Brain microvascular endothelial cell (primary cell): ENCODE measurements at regions not wholly inside any gene's neighbourhood (a gene's known extent, or its start where the extent isn't known, plus 50 kb on each side); places are given as distances from the start of the nearest gene placed in this dataset.

Experiments used
- DNase-seq: peaks from one replicate; pipeline ENCODE4 v3.0.0-alpha.2; 2020
- H3K27ac ChIP-seq: fragments of 250-450 bp; sonication (Bioruptor Pico); 2 replicates; pipeline ENCODE4 v1.5.1; 2020; ENCODE audit warnings: mild to moderate bottlenecking, moderate library complexity
- H3K27me3 ChIP-seq: fragments of 250-450 bp; sonication (Bioruptor Pico); replicated peaks from 2 replicates; pipeline ENCODE4 v1.5.1; 2020; ENCODE audit warnings: mild to moderate bottlenecking
- H3K36me3 ChIP-seq: fragments of 250-450 bp; sonication (Bioruptor Pico); replicated peaks from 2 replicates; pipeline ENCODE4 v1.5.1; 2020; ENCODE audit warnings: mild to moderate bottlenecking
- H3K4me3 ChIP-seq: 2 replicates; pipeline ENCODE4 v1.5.1; 2011; ENCODE audit warnings: low read depth, mild to moderate bottlenecking, control low read depth, low read length, moderate library complexity
- CTCF ChIP-seq: IDR thresholded peaks from 2 replicates; pipeline ENCODE4 v1.5.1; 2011; ENCODE audit warnings: low read depth, mild to moderate bottlenecking, moderate library complexity, low read length, control low read depth, inconsistent platforms; ENCODE audit errors: missing control alignments
- in situ Hi-C: cut with HindIII; loops from 2 replicates; pipeline ENCODE4 v1.10.0; 2017; ENCODE audit warnings: low sequenced_read_pairs, low pct_ligation_motif_present

DNA sequence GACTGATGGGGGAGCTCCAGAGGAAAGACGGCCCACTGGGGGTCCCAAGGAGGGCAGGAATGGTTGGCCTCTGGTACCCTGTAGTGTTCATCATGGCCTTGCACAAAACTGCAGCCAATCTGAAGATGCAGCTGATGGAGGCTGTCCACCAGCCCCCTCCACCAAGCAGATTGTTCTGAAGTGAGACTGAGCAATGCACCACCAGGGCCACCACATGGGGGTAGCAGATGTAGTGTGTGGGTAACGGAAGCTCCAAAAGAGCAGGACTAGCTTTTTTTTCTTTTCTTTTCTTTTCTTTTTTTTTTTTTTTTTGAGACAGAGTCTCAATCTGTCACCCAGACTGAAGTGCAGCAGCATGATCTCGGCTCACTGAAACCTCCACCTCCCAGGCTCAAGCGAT lies 181.0 kb upstream of the MYLIP start:
- TF ChIP-seq CTCF = no peak
- no peak for DNase-seq
- Histone ChIP-seq H3K27ac (no peak overlapping the region), H3K36me3 (no peaks in the 10 kb centered on the region), H3K27me3 (no peaks in the 10 kb centered on the region), H3K4me3 (no peak overlapping the region)
- in situ Hi-C loops = no loop called here

- H3K27me3 ChIP-seq = no peaks in the 10 kb centered on the region
- no peaks in the 10 kb centered on the region for H3K36me3 ChIP-seq
- H3K27ac ChIP-seq = no peak overlapping the region
- no peak for TF ChIP-seq CTCF
- no peak overlapping the region for H3K4me3 ChIP-seq
- DNase-seq = no peak
- in situ Hi-C loops = no loop called here
These were observed 181.4 kb upstream of the MYLIP start for GRCh38 chr6:15947436-15947835.

DNA sequence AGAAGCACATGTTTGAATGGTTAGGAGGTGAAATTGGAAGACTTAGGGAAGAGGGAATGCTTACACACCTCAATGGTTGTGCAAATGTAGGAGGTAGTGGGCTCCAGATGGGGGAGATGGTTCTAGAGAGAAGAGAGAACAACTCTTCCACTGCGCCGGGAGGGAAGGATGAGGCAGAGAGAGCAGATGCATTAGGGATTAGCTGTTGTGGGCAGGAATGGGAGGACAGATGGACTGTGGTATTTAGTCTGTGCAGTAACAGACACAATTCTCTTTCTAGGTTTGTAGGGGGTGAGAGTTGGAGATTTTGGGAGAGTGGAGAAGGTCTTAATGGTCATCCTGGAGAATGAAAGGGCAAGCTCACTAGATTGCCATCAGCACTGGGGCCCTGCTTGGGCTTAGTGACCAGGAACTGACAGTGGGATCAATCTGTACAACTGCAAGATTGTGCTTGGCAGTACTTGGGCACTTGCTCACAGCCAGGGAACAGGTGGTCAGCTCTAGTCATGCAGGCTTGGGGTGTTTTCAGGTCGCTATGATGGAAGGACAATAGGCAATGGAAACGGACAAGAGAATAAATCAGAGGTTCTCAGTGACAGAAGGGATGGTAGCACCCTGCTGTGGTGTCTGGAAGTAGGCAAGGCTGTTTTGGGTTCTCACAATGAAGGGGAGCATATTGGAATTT lies 182.0 kb upstream of the MYLIP start:
- no peak for DNase-seq
- in situ Hi-C loops = no loop called here
- Histone ChIP-seq H3K4me3 (no peak overlapping the region), H3K27ac (no peak overlapping the region), H3K27me3 (no peaks in the 10 kb centered on the region), H3K36me3 (no peaks in the 10 kb centered on the region)
- TF ChIP-seq CTCF = no peak

GRCh38 chr6:15945593-15946159 lies 183.2 kb upstream of the MYLIP start:
- H3K27ac ChIP-seq = no peak overlapping the region
- no peaks in the 10 kb centered on the region for H3K36me3 ChIP-seq
- H3K4me3 ChIP-seq = no peak overlapping the region
- in situ Hi-C loops = no loop called here
- H3K27me3 ChIP-seq = no peaks in the 10 kb centered on the region
- TF ChIP-seq CTCF = no peak
- peak; percentile 17 for DNase-seq

DNA sequence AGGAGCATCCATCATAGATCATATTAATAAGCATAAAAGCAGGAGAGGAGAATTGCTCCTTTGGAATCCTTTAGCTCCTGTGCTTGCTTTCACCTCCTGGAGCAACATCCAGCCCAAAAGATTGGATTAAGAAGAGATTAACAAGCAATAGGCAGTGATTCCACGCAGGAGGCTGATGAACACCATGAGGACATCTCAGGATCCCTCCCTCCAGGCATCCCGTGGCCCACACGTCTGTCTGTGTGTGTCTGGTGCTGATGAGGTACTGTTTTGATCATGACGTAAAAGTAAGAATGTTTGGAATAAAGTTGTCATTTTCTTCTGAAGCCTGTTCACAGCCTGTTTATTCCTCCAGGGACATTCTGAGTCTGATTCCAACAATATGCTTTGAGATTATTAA lies 185.5 kb upstream of the MYLIP start:
- no peak for TF ChIP-seq CTCF
- in situ Hi-C loops = no loop called here

GRCh38 chr6:15941168-15941567 lies 187.7 kb upstream of the MYLIP start:
- no peak for TF ChIP-seq CTCF
- no peaks in the 10 kb centered on the region for H3K36me3 ChIP-seq
- in situ Hi-C loops = no loop called here
- DNase-seq = no peak
- no peak overlapping the region for H3K27ac ChIP-seq
- no peak overlapping the region for H3K4me3 ChIP-seq
- no peaks in the 10 kb centered on the region for H3K27me3 ChIP-seq

More for the DNA sequence above, 185.5 kb upstream of the MYLIP start:
- H3K4me3 ChIP-seq = no peak overlapping the region
- no peak for DNase-seq
- no peaks in the 10 kb centered on the region for H3K27me3 ChIP-seq
- H3K27ac ChIP-seq = no peak overlapping the region
- H3K36me3 ChIP-seq = no peaks in the 10 kb centered on the region
